CD8-positive, alpha-beta memory T cell (primary cell): ENCODE measurements at regions not wholly inside any gene's neighbourhood (a gene's known extent, or its start where the extent isn't known, plus 50 kb on each side); places are given as distances from the start of the nearest gene placed in this dataset.

Source experiments
- CTCF ChIA-PET: fragments of 350-600 bp; sonication (Branson Sonifier 250); formaldehyde crosslinking; loops from one replicate; lab custom pipeline; 2021; ENCODE audit warnings: antibody characterized with exemption; lab: Charles Lee
- POLR2A ChIA-PET: fragments of 350-600 bp; sonication (Branson Sonifier 250); formaldehyde crosslinking; loops from one replicate; lab custom pipeline; 2021; ENCODE audit warnings: antibody characterized with exemption; lab: Charles Lee
- DNase-seq, 5 donors: peaks; one replicate each; pipeline versions ENCODE4 v3.0.0 to v3.0.0-alpha.2; 2020 to 2022; ENCODE audit warnings: mixed read lengths in 1 of 5
- H3K27ac ChIP-seq: one replicate; pipeline ENCODE4 v1.7.0; 2013; ENCODE audit warnings: low read depth, mild to moderate bottlenecking, low read length, moderate library complexity
- H3K27me3 ChIP-seq: 2 replicates; pipeline ENCODE4 v1.7.0; 2013; ENCODE audit warnings: low read length, mild to moderate bottlenecking; ENCODE audit not compliant: insufficient read depth, poor library complexity, severe bottlenecking
- H3K36me3 ChIP-seq: 2 replicates; pipeline ENCODE4 v1.7.0; 2013; ENCODE audit warnings: mild to moderate bottlenecking, low read length, moderate library complexity; ENCODE audit not compliant: insufficient read depth
- H3K4me1 ChIP-seq: 2 replicates; pipeline ENCODE4 v1.7.0; 2013; ENCODE audit warnings: mild to moderate bottlenecking, low read length, moderate library complexity; ENCODE audit not compliant: insufficient read depth
- H3K4me3 ChIP-seq: 2 replicates; pipeline ENCODE4 v1.7.0; 2013; ENCODE audit warnings: mild to moderate bottlenecking, low read length
- H3K9me3 ChIP-seq: 2 replicates; pipeline ENCODE4 v1.7.0; 2013; ENCODE audit warnings: mild to moderate bottlenecking, low read length
- H3K27ac Mint-ChIP-seq, 8 donors: one replicate each; pipeline ENCODE4 v1.8.0; 2020 to 2021; ENCODE audit warnings: mixed read lengths in 8 of 8, mild to moderate bottlenecking in 6 of 8, inconsistent platforms in 3 of 8, moderate library complexity in 3 of 8
- H3K27me3 Mint-ChIP-seq, 2 donors: one replicate each; pipeline ENCODE4 v1.8.0; 2020 to 2021; ENCODE audit warnings: mixed read lengths in 2 of 2, mild to moderate bottlenecking in 1 of 2, moderate library complexity in 1 of 2
- H3K36me3 Mint-ChIP-seq, 3 donors: one replicate each; pipeline ENCODE4 v1.8.0; 2020 to 2021; ENCODE audit warnings: mixed read lengths in 3 of 3, inconsistent platforms in 1 of 3, mild to moderate bottlenecking in 1 of 3
- H3K4me1 Mint-ChIP-seq, 3 donors: one replicate each; pipeline ENCODE4 v1.8.0; 2020 to 2021; ENCODE audit warnings: mixed read lengths in 3 of 3, inconsistent platforms in 1 of 3, mild to moderate bottlenecking in 1 of 3
- H3K4me3 Mint-ChIP-seq, 7 donors: one replicate each; pipeline ENCODE4 v1.8.0; 2020 to 2021; ENCODE audit warnings: mixed read lengths in 7 of 7, mild to moderate bottlenecking in 6 of 7, moderate library complexity in 4 of 7, inconsistent platforms in 2 of 7
- H3K9me3 Mint-ChIP-seq, 5 donors: one replicate each; pipeline ENCODE4 v1.8.0; 2020 to 2022; ENCODE audit warnings: mixed read lengths in 5 of 5, mild to moderate bottlenecking in 3 of 5, moderate library complexity in 2 of 5, inconsistent platforms in 1 of 5

DNA sequence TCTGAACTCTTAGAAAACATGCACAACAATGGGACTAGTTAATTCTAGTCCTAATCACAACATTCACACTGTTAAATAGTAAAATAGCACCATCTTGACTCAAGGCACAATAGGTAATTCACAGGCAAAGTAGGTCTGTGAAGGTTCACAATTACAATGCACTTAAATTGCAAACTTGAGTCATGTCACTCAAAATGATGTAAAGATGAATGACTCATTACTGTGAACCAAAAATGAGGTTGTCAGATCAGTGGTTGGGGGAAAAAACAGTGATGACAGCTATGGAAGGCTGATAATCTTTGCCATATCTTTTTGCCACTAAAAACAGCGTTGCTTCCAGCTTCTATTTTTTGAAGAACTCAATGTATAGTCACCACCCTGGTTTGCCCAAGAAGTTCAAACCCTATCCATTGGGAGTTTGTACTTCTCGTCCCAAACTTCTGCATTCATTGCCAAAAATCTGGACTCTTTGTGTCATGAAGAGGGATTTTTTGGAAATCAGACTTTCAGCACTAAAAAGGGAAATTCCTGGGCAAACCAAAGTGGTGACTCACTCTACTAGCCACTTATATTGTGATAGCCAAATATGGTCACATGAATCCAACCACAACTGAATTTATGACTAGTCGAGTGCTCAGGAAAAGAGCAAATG lies 200.9 kb upstream of the TMTC4 start:
- ChIA-PET POLR2A (no interaction called here), CTCF (no interaction called here)
- Mint-ChIP-seq H3K4me1 (no peaks in the 10 kb centered on the region), H3K27me3 (peaks cover 1 to 37% of the 10 kb centered on the region in 2 donors), H3K9me3 (peaks cover 3 to 10% (median 5%) of the 10 kb centered on the region in 5 donors), H3K27ac (no peak overlapping the region), H3K4me3 (no peak overlapping the region), H3K36me3 (peaks cover 0 to 1% (median 0%) of the 10 kb centered on the region in 3 donors)
- H3K9me3 ChIP-seq, result no peaks in the 10 kb centered on the region
- no peak for DNase-seq
- no peaks in the 10 kb centered on the region for H3K4me1 ChIP-seq
- H3K36me3 ChIP-seq, result no peaks in the 10 kb centered on the region
- no peaks in the 10 kb centered on the region for H3K27me3 ChIP-seq
- H3K27ac ChIP-seq, result no peak overlapping the region
- H3K4me3 ChIP-seq, result no peak overlapping the region

- ChIA-PET CTCF (no interaction called here), POLR2A (no interaction called here)
- Mint-ChIP-seq H3K4me3 (no peak overlapping the region), H3K36me3 (peaks cover 0 to 1% (median 0%) of the 10 kb centered on the region in 3 donors), H3K27me3 (peaks cover 1 to 28% of the 10 kb centered on the region in 2 donors), H3K9me3 (peaks cover 4 to 14% (median 10%) of the 10 kb centered on the region in 5 donors), H3K4me1 (no peaks in the 10 kb centered on the region), H3K27ac (no peak overlapping the region)
- DNase-seq, result no peak
- Histone ChIP-seq H3K4me1 (no peaks in the 10 kb centered on the region), H3K4me3 (no peak overlapping the region), H3K27ac (no peak overlapping the region), H3K9me3 (no peaks in the 10 kb centered on the region), H3K36me3 (no peaks in the 10 kb centered on the region), H3K27me3 (no peaks in the 10 kb centered on the region)
Measured at GRCh38 chr13:100872761-100873160, 198.2 kb upstream of the TMTC4 start.

- Mint-ChIP-seq H3K9me3 (peaks cover 14 to 24% (median 20%) of the 10 kb centered on the region in 5 donors), H3K27me3 (peaks cover 1 to 22% of the 10 kb centered on the region in 2 donors), H3K36me3 (no peaks in the 10 kb centered on the region), H3K4me1 (no peaks in the 10 kb centered on the region), H3K4me3 (no peak overlapping the region), H3K27ac (no peak overlapping the region)
- DNase-seq, result no peak
- no peaks in the 10 kb centered on the region for H3K4me1 ChIP-seq
- no peaks in the 10 kb centered on the region for H3K27me3 ChIP-seq
- no peak overlapping the region for H3K27ac ChIP-seq
- ChIA-PET CTCF (no interaction called here), POLR2A (no interaction called here)
- no peaks in the 10 kb centered on the region for H3K36me3 ChIP-seq
- H3K4me3 ChIP-seq, result no peak overlapping the region
- no peaks in the 10 kb centered on the region for H3K9me3 ChIP-seq
Measured at GRCh38 chr13:100870898-100871297, 196.3 kb upstream of the TMTC4 start.

DNA sequence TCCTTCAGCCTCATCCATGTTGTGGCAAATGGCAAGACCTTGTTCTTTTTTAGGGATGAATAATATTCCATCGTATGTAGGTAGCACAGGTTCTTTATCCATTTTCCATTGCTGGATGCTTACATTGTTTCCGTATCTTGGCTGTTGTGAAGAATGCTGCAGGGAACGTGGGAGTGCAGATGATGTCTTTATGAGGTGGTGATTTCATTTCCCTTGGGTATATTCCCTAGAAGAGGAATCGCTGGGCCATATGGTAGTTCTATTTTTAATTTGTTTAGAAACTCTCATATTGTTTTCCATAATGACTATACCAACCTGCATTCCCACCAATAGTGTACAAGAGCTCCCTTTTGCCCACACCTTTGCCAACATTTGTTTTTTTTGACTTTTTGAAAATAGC lies 186.3 kb upstream of the TMTC4 start:
- no peaks in the 10 kb centered on the region for H3K27me3 ChIP-seq
- H3K4me1 ChIP-seq, result no peaks in the 10 kb centered on the region
- ChIA-PET POLR2A (no interaction called here), CTCF (no interaction called here)
- no peak overlapping the region for H3K27ac Mint-ChIP-seq
- H3K36me3 Mint-ChIP-seq, result no peaks in the 10 kb centered on the region
- no peaks in the 10 kb centered on the region for H3K27me3 Mint-ChIP-seq
- H3K4me3 ChIP-seq, result no peak overlapping the region
- H3K27ac ChIP-seq, result no peak overlapping the region
- H3K36me3 ChIP-seq, result no peaks in the 10 kb centered on the region
- no peak overlapping the region for H3K4me3 Mint-ChIP-seq
- DNase-seq, result no peak
- H3K4me1 Mint-ChIP-seq, result no peaks in the 10 kb centered on the region
- peaks cover 0 to 8% (median 5%) of the 10 kb centered on the region in 5 donors for H3K9me3 Mint-ChIP-seq
- no peaks in the 10 kb centered on the region for H3K9me3 ChIP-seq

DNA sequence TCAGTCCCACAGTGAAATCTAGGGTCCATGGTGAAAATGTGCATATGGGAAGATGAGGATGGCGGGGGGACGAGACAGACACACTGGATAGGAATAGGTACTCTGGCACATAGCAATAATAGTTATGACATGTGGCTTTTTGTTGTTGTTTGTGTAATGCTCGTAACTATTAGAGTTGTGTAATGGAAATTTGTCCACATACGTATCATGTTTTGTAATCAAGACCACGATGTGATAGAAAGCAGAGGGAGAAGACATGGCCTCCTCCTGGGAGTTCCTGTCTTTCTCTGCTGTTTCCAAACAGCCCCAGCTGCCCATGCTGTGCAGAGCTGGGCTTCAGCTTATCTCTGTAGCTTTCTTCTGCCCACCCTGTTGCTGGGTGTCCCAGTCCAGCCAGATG lies 185.3 kb upstream of the TMTC4 start:
- Histone ChIP-seq H3K9me3 (no peaks in the 10 kb centered on the region), H3K36me3 (no peaks in the 10 kb centered on the region), H3K4me3 (no peak overlapping the region), H3K27me3 (no peaks in the 10 kb centered on the region), H3K27ac (no peak overlapping the region), H3K4me1 (no peaks in the 10 kb centered on the region)
- H3K4me1 Mint-ChIP-seq, result no peaks in the 10 kb centered on the region
- H3K36me3 Mint-ChIP-seq, result no peaks in the 10 kb centered on the region
- no peak overlapping the region for H3K4me3 Mint-ChIP-seq
- no peak overlapping the region for H3K27ac Mint-ChIP-seq
- no peak for DNase-seq
- H3K9me3 Mint-ChIP-seq, result peaks cover 0 to 4% (median 0%) of the 10 kb centered on the region in 5 donors
- POLR2A ChIA-PET, result no interaction called here
- peaks cover 0 to 3% of the 10 kb centered on the region in 2 donors for H3K27me3 Mint-ChIP-seq
- CTCF ChIA-PET, result no interaction called here

GRCh38 chr13:100855151-100855550 lies 180.6 kb upstream of the TMTC4 start:
- Histone ChIP-seq H3K36me3 (no peaks in the 10 kb centered on the region), H3K4me3 (no peak overlapping the region), H3K27ac (no peak overlapping the region), H3K4me1 (no peaks in the 10 kb centered on the region), H3K9me3 (no peaks in the 10 kb centered on the region), H3K27me3 (no peaks in the 10 kb centered on the region)
- no peaks in the 10 kb centered on the region for H3K9me3 Mint-ChIP-seq
- ChIA-PET POLR2A (no interaction called here), CTCF (no interaction called here)
- no peaks in the 10 kb centered on the region for H3K36me3 Mint-ChIP-seq
- H3K4me3 Mint-ChIP-seq, result no peak overlapping the region
- H3K27me3 Mint-ChIP-seq, result peaks cover 0 to 3% of the 10 kb centered on the region in 2 donors
- no peaks in the 10 kb centered on the region for H3K4me1 Mint-ChIP-seq
- DNase-seq, result no peak
- no peak overlapping the region for H3K27ac Mint-ChIP-seq

GRCh38 chr13:100854006-100854405 lies 179.4 kb upstream of the TMTC4 start:
- no peaks in the 10 kb centered on the region for H3K4me1 Mint-ChIP-seq
- no peaks in the 10 kb centered on the region for H3K36me3 ChIP-seq
- no peaks in the 10 kb centered on the region for H3K36me3 Mint-ChIP-seq
- H3K27ac Mint-ChIP-seq, result no peak overlapping the region
- no peak overlapping the region for H3K27ac ChIP-seq
- CTCF ChIA-PET, result no interaction called here
- H3K9me3 Mint-ChIP-seq, result no peaks in the 10 kb centered on the region
- H3K4me3 Mint-ChIP-seq, result no peak overlapping the region
- POLR2A ChIA-PET, result no interaction called here
- no peaks in the 10 kb centered on the region for H3K4me1 ChIP-seq
- no peaks in the 10 kb centered on the region for H3K9me3 ChIP-seq
- H3K27me3 ChIP-seq, result no peaks in the 10 kb centered on the region
- no peak overlapping the region for H3K4me3 ChIP-seq
- peaks cover 0 to 3% of the 10 kb centered on the region in 2 donors for H3K27me3 Mint-ChIP-seq
- DNase-seq, result no peak

- no peaks in the 10 kb centered on the region for H3K9me3 Mint-ChIP-seq
- no peak overlapping the region for H3K4me3 Mint-ChIP-seq
- no peak for DNase-seq
- H3K27ac Mint-ChIP-seq, result no peak overlapping the region
- H3K4me3 ChIP-seq, result no peak overlapping the region
- no peak overlapping the region for H3K27ac ChIP-seq
- no peaks in the 10 kb centered on the region for H3K27me3 ChIP-seq
- H3K36me3 ChIP-seq, result no peaks in the 10 kb centered on the region
- CTCF ChIA-PET, result no interaction called here
- H3K27me3 Mint-ChIP-seq, result peaks cover 0 to 3% of the 10 kb centered on the region in 2 donors
- H3K9me3 ChIP-seq, result no peaks in the 10 kb centered on the region
- POLR2A ChIA-PET, result no interaction called here
- no peaks in the 10 kb centered on the region for H3K4me1 Mint-ChIP-seq
- no peaks in the 10 kb centered on the region for H3K4me1 ChIP-seq
- no peaks in the 10 kb centered on the region for H3K36me3 Mint-ChIP-seq
Measured at GRCh38 chr13:100853434-100853833, 178.8 kb upstream of the TMTC4 start.
